Neutrophil (primary cell): ENCODE measurements at regions not wholly inside any gene's neighbourhood (a gene's known extent, or its start where the extent isn't known, plus 50 kb on each side); places are given as distances from the start of the nearest gene placed in this dataset.

ENCODE experiments used
- H3K27ac ChIP-seq: fragments of 200-600 bp; sonication (generic); 2 replicates; pipeline ENCODE4 v1.5.1; 2016; ENCODE audit warnings: mild to moderate bottlenecking, moderate library complexity
- H3K27me3 ChIP-seq: fragments of 200-600 bp; sonication (generic); 2 replicates; pipeline ENCODE4 v1.6.0; 2016; ENCODE audit warnings: mild to moderate bottlenecking
- H3K36me3 ChIP-seq: fragments of 200-600 bp; sonication (generic); 2 replicates; pipeline ENCODE4 v1.5.1; 2017
- H3K4me1 ChIP-seq, 2 experiments: fragments of 200-600 bp in 1 of 2; sonication (generic) in 1 of 2; 1 replicate in 1 of 2; 2 replicates in 1 of 2; pipeline versions ENCODE4 v1.5.1 to v1.6.1; 2013 to 2016; ENCODE audit warnings: low read depth in 1 of 2, low read length in 1 of 2, mild to moderate bottlenecking in 1 of 2, moderate library complexity in 1 of 2; ENCODE audit not compliant: control insufficient read depth in 1 of 2, insufficient read depth in 1 of 2
- H3K4me3 ChIP-seq, 2 experiments: fragments of 200-600 bp in 1 of 2; sonication (generic) in 1 of 2; 1 replicate in 1 of 2; 2 replicates in 1 of 2; pipeline ENCODE4 v1.5.1; 2013 to 2016; ENCODE audit warnings: low read depth in 1 of 2, low read length in 1 of 2, mild to moderate bottlenecking in 1 of 2, moderate library complexity in 1 of 2
- H3K9me3 ChIP-seq: fragments of 200-600 bp; sonication (generic); 2 replicates; pipeline ENCODE4 v1.5.1; 2016
- TF ChIP-seq, protein P1 (sequence below): fragments of 200-600 bp; sonication (generic); IDR thresholded peaks from 2 replicates; pipeline ENCODE4 v1.5.1; 2016; ENCODE audit warnings: antibody characterized with exemption

DNA sequence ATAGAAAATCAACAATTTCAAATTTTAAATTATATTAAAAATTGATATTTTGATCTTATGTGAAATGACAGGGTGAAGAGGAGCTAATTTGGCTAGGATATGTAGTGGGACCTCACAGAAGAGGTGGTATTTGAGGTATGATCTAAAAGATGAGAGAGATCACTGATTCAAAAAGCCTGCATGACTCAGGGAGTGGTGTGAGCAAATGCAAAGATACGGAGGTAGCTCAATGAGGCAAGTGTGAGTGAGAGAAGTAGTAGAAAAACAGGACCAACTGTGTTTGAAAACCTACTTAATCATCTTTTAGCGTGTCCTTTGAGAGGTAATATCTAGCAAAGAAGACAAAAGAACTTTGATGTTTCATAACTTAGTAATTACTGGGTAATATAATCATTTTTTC, 557.5 kb downstream of the DSC3 start:
- H3K4me1 ChIP-seq: no peaks in the 10 kb centered on the region
- no peak overlapping the region for H3K4me3 ChIP-seq
- no peaks in the 10 kb centered on the region for H3K27me3 ChIP-seq
- H3K9me3 ChIP-seq: no peaks in the 10 kb centered on the region
- TF ChIP-seq, protein P1, sequence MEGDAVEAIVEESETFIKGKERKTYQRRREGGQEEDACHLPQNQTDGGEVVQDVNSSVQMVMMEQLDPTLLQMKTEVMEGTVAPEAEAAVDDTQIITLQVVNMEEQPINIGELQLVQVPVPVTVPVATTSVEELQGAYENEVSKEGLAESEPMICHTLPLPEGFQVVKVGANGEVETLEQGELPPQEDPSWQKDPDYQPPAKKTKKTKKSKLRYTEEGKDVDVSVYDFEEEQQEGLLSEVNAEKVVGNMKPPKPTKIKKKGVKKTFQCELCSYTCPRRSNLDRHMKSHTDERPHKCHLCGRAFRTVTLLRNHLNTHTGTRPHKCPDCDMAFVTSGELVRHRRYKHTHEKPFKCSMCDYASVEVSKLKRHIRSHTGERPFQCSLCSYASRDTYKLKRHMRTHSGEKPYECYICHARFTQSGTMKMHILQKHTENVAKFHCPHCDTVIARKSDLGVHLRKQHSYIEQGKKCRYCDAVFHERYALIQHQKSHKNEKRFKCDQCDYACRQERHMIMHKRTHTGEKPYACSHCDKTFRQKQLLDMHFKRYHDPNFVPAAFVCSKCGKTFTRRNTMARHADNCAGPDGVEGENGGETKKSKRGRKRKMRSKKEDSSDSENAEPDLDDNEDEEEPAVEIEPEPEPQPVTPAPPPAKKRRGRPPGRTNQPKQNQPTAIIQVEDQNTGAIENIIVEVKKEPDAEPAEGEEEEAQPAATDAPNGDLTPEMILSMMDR: no peak
- no peaks in the 10 kb centered on the region for H3K36me3 ChIP-seq
- H3K27ac ChIP-seq: no peak overlapping the region

DNA sequence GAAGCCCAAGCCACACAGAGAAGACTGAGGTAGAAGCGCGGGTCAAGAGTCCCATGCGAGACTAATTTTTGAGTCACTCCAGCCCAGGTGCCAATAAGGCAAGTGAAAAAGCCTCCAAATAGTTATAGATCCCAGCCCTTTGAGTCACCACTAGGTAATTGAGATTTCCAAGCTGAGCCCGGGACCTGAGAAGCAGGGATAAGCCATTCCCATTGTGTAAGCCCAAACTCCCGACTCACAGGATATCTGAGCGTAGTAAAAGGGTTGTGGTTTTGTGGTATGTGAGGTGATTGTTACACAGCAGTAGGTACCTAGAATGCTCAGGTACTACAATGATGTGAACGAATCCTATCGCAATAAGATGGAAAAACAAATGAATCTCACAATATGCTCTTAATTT, 560.7 kb downstream of the DSC3 start:
- no peaks in the 10 kb centered on the region for H3K27me3 ChIP-seq
- no peaks in the 10 kb centered on the region for H3K36me3 ChIP-seq
- TF ChIP-seq, protein P1: no peak

DNA sequence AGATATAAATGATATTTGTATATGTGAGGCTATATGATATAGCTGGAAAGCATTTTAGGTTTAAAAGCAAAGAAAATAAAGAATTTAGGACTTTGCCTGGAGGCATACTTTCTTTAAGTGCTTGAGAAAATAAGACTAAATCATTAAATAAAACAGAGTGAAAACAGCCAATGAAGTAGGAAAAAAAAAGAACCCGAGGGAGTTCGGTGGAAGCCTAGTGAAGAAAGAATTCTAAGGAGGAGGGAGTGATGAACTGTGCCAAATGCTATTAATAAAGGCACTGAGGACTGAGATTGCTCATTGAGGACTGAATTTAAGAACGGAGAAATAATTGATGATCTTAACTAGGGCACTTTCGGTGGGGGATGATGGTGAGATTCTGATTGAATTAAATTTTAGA, 573.5 kb downstream of the DSC3 start:
- Histone ChIP-seq H3K36me3 (no peaks in the 10 kb centered on the region), H3K27me3 (no peaks in the 10 kb centered on the region), H3K27ac (no peak overlapping the region), H3K4me3 (no peak overlapping the region), H3K9me3 (no peaks in the 10 kb centered on the region), H3K4me1 (no peaks in the 10 kb centered on the region)
- TF ChIP-seq, protein P1: no peak

More for the DNA sequence above, 560.7 kb downstream of the DSC3 start:
- no peak overlapping the region for H3K27ac ChIP-seq
- no peaks in the 10 kb centered on the region for H3K4me1 ChIP-seq
- no peak overlapping the region for H3K4me3 ChIP-seq
- no peaks in the 10 kb centered on the region for H3K9me3 ChIP-seq

DNA sequence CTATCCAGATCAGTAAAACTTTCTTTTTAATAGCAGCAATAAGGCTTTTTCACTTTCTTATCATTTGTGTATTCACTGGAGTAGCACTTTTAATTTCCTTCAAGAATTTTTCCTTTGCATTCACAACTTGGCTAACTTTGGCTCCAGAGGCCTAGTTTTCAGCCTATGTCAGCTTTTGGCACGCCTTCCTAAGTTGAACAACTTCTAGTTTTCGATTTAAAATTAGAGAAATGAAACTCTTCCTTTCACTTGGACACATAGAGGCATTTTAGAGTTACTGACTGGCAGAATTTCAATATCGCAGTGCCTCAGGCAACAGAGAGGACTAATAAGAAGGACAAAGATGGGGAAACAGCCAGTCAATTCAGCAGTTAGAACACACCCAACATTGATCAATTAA, 577.4 kb downstream of the DSC3 start:
- H3K27ac ChIP-seq: no peak overlapping the region
- no peaks in the 10 kb centered on the region for H3K27me3 ChIP-seq
- no peaks in the 10 kb centered on the region for H3K4me1 ChIP-seq
- no peak overlapping the region for H3K4me3 ChIP-seq
- no peaks in the 10 kb centered on the region for H3K9me3 ChIP-seq
- TF ChIP-seq, protein P1: no peak
- H3K36me3 ChIP-seq: no peaks in the 10 kb centered on the region

DNA sequence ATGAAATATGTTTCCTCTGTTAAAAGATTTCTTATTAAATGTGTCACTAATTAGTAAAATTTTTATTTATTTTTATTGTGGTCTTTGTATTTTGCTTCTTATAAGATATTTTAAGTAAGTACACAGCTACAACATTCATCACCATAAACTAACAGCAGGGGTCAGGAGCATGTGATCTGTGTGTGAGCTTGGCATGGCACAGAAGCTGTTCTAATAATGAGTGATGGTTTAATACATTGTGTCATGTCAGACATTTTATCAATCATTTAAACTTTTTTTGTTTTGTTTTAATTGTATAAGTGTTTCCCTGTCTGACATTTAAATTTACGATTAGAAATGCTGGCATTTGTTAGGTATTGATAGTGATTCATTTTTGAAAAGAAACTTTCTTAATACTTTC, 585.4 kb downstream of the DSC3 start:
- H3K4me1 ChIP-seq: no peaks in the 10 kb centered on the region

More for the DNA sequence above, 585.4 kb downstream of the DSC3 start:
- TF ChIP-seq, protein P1: no peak
- H3K9me3 ChIP-seq: no peaks in the 10 kb centered on the region
- H3K27ac ChIP-seq: no peak overlapping the region
- H3K4me3 ChIP-seq: no peak overlapping the region
- no peaks in the 10 kb centered on the region for H3K36me3 ChIP-seq
- no peaks in the 10 kb centered on the region for H3K27me3 ChIP-seq
